Mesenchymal stem cell (in vitro differentiated cells and primary cell): ENCODE measurements at regions not wholly inside any gene's neighbourhood (a gene's known extent, or its start where the extent isn't known, plus 50 kb on each side); places are given as distances from the start of the nearest gene placed in this dataset.

Experiments used
- DNase-seq: peaks from one replicate; pipeline ENCODE4 v3.0.0-alpha.2; 2013
- H2AFZ ChIP-seq: one replicate; pipeline ENCODE4 v1.6.1; 2013; ENCODE audit warnings: low read depth, mild to moderate bottlenecking, control low read depth, inconsistent platforms, low read length, moderate library complexity
- H2AK5ac ChIP-seq: 2 replicates; pipeline ENCODE4 v1.6.1; 2013; ENCODE audit warnings: low read length, moderate library complexity, mild to moderate bottlenecking, inconsistent platforms; ENCODE audit not compliant: severe bottlenecking
- H2BK120ac ChIP-seq: one replicate; pipeline ENCODE4 v1.6.1; 2013; ENCODE audit warnings: low read depth, mild to moderate bottlenecking, inconsistent platforms, low read length, moderate library complexity
- H2BK12ac ChIP-seq, 2 experiments: one replicate each; pipeline ENCODE4 v1.6.1; 2013; ENCODE audit warnings: inconsistent platforms in 2 of 2, low read length in 2 of 2, mild to moderate bottlenecking in 2 of 2, moderate library complexity in 2 of 2, control low read depth in 1 of 2
- H2BK15ac ChIP-seq: one replicate; pipeline ENCODE4 v1.6.1; 2013; ENCODE audit warnings: mild to moderate bottlenecking, low read depth, inconsistent platforms; ENCODE audit not compliant: poor library complexity, severe bottlenecking
- H2BK5ac ChIP-seq: 2 replicates; pipeline ENCODE4 v1.6.1; 2013; ENCODE audit warnings: low read depth, mild to moderate bottlenecking, low read length, control low read depth, inconsistent platforms; ENCODE audit not compliant: poor library complexity, severe bottlenecking
- H3K14ac ChIP-seq, 2 experiments: one replicate each; pipeline ENCODE4 v1.6.1; 2013; ENCODE audit warnings: inconsistent platforms in 2 of 2, low read length in 2 of 2, control low read depth in 1 of 2, mild to moderate bottlenecking in 1 of 2, moderate library complexity in 1 of 2
- H3K18ac ChIP-seq, 2 experiments: one replicate each; pipeline ENCODE4 v1.6.1; 2013; ENCODE audit warnings: inconsistent platforms in 2 of 2, low read length in 2 of 2, control low read depth in 1 of 2, low read depth in 1 of 2, mild to moderate bottlenecking in 1 of 2
- H3K23ac ChIP-seq, 2 experiments: one replicate each; pipeline ENCODE4 v1.6.1; 2013; ENCODE audit warnings: inconsistent platforms in 2 of 2, low read length in 2 of 2, mild to moderate bottlenecking in 2 of 2, moderate library complexity in 2 of 2, control low read depth in 1 of 2
- H3K27ac ChIP-seq: 2 replicates; pipeline ENCODE4 v1.5.1; 2013; ENCODE audit warnings: mild to moderate bottlenecking, moderate library complexity, low read length, control low read depth, inconsistent platforms; ENCODE audit not compliant: poor library complexity, severe bottlenecking
- H3K27me3 ChIP-seq, 2 experiments: 2 replicates each; pipeline versions ENCODE4 v1.6.1 to v1.7.0; 2013; ENCODE audit warnings: low read length in 2 of 2, mild to moderate bottlenecking in 2 of 2, moderate library complexity in 2 of 2, control low read depth in 1 of 2, inconsistent platforms in 1 of 2; ENCODE audit not compliant: control insufficient read depth in 1 of 2, insufficient read depth in 1 of 2
- H3K36me3 ChIP-seq, 2 experiments: 2 replicates each; pipeline versions ENCODE4 v1.6.1 to v1.7.0; 2013; ENCODE audit warnings: low read length in 2 of 2, control low read depth in 1 of 2, inconsistent platforms in 1 of 2, low read depth in 1 of 2, mild to moderate bottlenecking in 1 of 2; ENCODE audit not compliant: insufficient read depth in 2 of 2, control insufficient read depth in 1 of 2
- H3K4ac ChIP-seq, 2 experiments: one replicate each; pipeline ENCODE4 v1.6.1; 2013; ENCODE audit warnings: inconsistent platforms in 2 of 2, low read length in 2 of 2, mild to moderate bottlenecking in 2 of 2, moderate library complexity in 2 of 2, control low read depth in 1 of 2, low read depth in 1 of 2
- H3K4me1 ChIP-seq: 2 replicates; pipeline ENCODE4 v1.6.1; 2013; ENCODE audit warnings: low read depth, low read length, control low read depth; ENCODE audit not compliant: control insufficient read depth, insufficient read depth
- H3K4me2 ChIP-seq: 2 replicates; pipeline ENCODE4 v1.6.1; 2013; ENCODE audit warnings: low read length, mild to moderate bottlenecking, inconsistent platforms; ENCODE audit not compliant: poor library complexity, severe bottlenecking
- H3K4me3 ChIP-seq, 2 experiments: 2 replicates each; pipeline versions ENCODE4 v1.5.1 to v1.7.0; 2013; ENCODE audit warnings: low read length in 2 of 2, mild to moderate bottlenecking in 2 of 2, control low read depth in 1 of 2, low read depth in 1 of 2; ENCODE audit not compliant: insufficient read depth in 1 of 2
- H3K79me1 ChIP-seq: replicated peaks from 2 replicates; pipeline ENCODE4 v1.6.1; 2013; ENCODE audit warnings: mild to moderate bottlenecking, control low read depth, low read length, inconsistent platforms; ENCODE audit not compliant: poor library complexity, severe bottlenecking
- H3K9ac ChIP-seq: 2 replicates; pipeline ENCODE4 v1.7.0; 2013; ENCODE audit warnings: mild to moderate bottlenecking, low read length, moderate library complexity
- H3K9me3 ChIP-seq: 2 replicates; pipeline ENCODE4 v1.7.0; 2013; ENCODE audit warnings: mild to moderate bottlenecking, low read length; ENCODE audit not compliant: control insufficient read depth
- H4K8ac ChIP-seq: one replicate; pipeline ENCODE4 v1.6.1; 2013; ENCODE audit warnings: inconsistent platforms, mild to moderate bottlenecking, low read length, moderate library complexity
- H4K91ac ChIP-seq: one replicate; pipeline ENCODE4 v1.6.1; 2013; ENCODE audit warnings: mild to moderate bottlenecking, low read length, inconsistent platforms
- WGBS: methylation state at CpG from one replicate; pipeline ENCODE4 v1.1.7; 2013; ENCODE audit warnings: mixed read lengths; 5-methylcytosine and 5-hydroxymethylcytosine counted together

- Histone ChIP-seq H4K91ac (no peak overlapping the region), H2BK120ac (no peak overlapping the region), H2BK12ac (no peak overlapping the region), H3K36me3 (no peaks in the 10 kb centered on the region), H3K9ac (no peak overlapping the region), H3K14ac (no peak overlapping the region), H3K4ac (no peak overlapping the region), H3K18ac (no peak overlapping the region), H2AK5ac (no peak overlapping the region), H2AFZ (no peak overlapping the region), H3K9me3 (no peaks in the 10 kb centered on the region), H3K4me2 (no peak overlapping the region), H4K8ac (no peak overlapping the region), H3K4me3 (no peak overlapping the region), H3K27me3 (no peaks in the 10 kb centered on the region), H3K79me1 (no peaks in the 10 kb centered on the region), H2BK5ac (no peak overlapping the region), H3K4me1 (no peaks in the 10 kb centered on the region), H3K23ac (no peak overlapping the region), H2BK15ac (no peak overlapping the region), H3K27ac (no peak overlapping the region)
- DNase-seq, result no peak
- 34% methylated on average over 2 of the region's 2 CpGs for WGBS
Measured at GRCh38 chrX:138534410-138534809, 177.1 kb downstream of the FGF13 start.

- Histone ChIP-seq H3K4me3 (no peak overlapping the region), H3K27ac (no peak overlapping the region), H3K4ac (no peak overlapping the region), H2AK5ac (no peak overlapping the region), H2BK120ac (no peak overlapping the region), H3K9me3 (no peaks in the 10 kb centered on the region), H3K18ac (no peak overlapping the region), H3K23ac (no peak overlapping the region), H3K27me3 (no peaks in the 10 kb centered on the region), H3K4me1 (no peaks in the 10 kb centered on the region), H2BK15ac (no peak overlapping the region), H3K79me1 (no peaks in the 10 kb centered on the region), H3K14ac (no peak overlapping the region), H2AFZ (no peak overlapping the region), H4K8ac (no peak overlapping the region), H3K9ac (no peak overlapping the region), H3K4me2 (no peak overlapping the region), H3K36me3 (no peaks in the 10 kb centered on the region), H2BK12ac (no peak overlapping the region), H2BK5ac (no peak overlapping the region), H4K91ac (no peak overlapping the region)
- no peak for DNase-seq
- 40% methylated on average over 1 of the region's 2 CpGs for WGBS
Measured at GRCh38 chrX:138519296-138519695, 192.2 kb downstream of the FGF13 start.

- WGBS, result no CpG with 5 or more reads among the region's 3 CpGs
Measured at GRCh38 chrX:138504273-138504672, 207.2 kb downstream of the FGF13 start.

GRCh38 chrX:138492371-138492770 is 219.1 kb downstream of the FGF13 start:
- no peak for DNase-seq
- H3K9ac ChIP-seq, result no peak overlapping the region
- no peak overlapping the region for H2AFZ ChIP-seq
- no peak overlapping the region for H2AK5ac ChIP-seq
- no peak overlapping the region for H2BK15ac ChIP-seq
- no peak overlapping the region for H3K27ac ChIP-seq
- H4K8ac ChIP-seq, result no peak overlapping the region
- H3K36me3 ChIP-seq, result no peaks in the 10 kb centered on the region
- no peak overlapping the region for H3K23ac ChIP-seq
- no peak overlapping the region for H2BK120ac ChIP-seq
- no peak overlapping the region for H3K18ac ChIP-seq
- no peaks in the 10 kb centered on the region for H3K27me3 ChIP-seq
- no peaks in the 10 kb centered on the region for H3K4me1 ChIP-seq
- no peak overlapping the region for H2BK5ac ChIP-seq
- no peak overlapping the region for H4K91ac ChIP-seq
- H3K79me1 ChIP-seq, result no peaks in the 10 kb centered on the region
- no peak overlapping the region for H3K4me2 ChIP-seq
- H2BK12ac ChIP-seq, result no peak overlapping the region
- H3K4ac ChIP-seq, result no peak overlapping the region
- H3K4me3 ChIP-seq, result no peak overlapping the region
- no peaks in the 10 kb centered on the region for H3K9me3 ChIP-seq
- H3K14ac ChIP-seq, result no peak overlapping the region
- no CpG with 5 or more reads among the region's 3 CpGs for WGBS

More at GRCh38 chrX:138504273-138504672, 207.2 kb downstream of the FGF13 start:
- Histone ChIP-seq H3K4me3 (peak overlapping the region in 1 of 2 experiments; percentile 32), H2BK5ac (no peak overlapping the region), H3K4me2 (no peak overlapping the region), H3K18ac (no peak overlapping the region), H2BK12ac (no peak overlapping the region), H4K91ac (no peak overlapping the region), H4K8ac (no peak overlapping the region), H2AK5ac (no peak overlapping the region), H3K27me3 (no peaks in the 10 kb centered on the region), H3K14ac (no peak overlapping the region), H3K23ac (no peak overlapping the region), H2BK120ac (no peak overlapping the region), H3K4ac (no peak overlapping the region), H3K27ac (no peak overlapping the region), H3K36me3 (no peaks in the 10 kb centered on the region), H2BK15ac (no peak overlapping the region), H3K4me1 (no peaks in the 10 kb centered on the region), H3K9me3 (peaks cover 15% of the 10 kb centered on the region), H3K79me1 (no peaks in the 10 kb centered on the region), H2AFZ (no peak overlapping the region), H3K9ac (peak overlapping the region; percentile 17)
- no peak for DNase-seq
